Transverse colon (tissue), 3 donors: ENCODE measurements at regions not wholly inside any gene's neighbourhood (a gene's known extent, or its start where the extent isn't known, plus 50 kb on each side); places are given as distances from the start of the nearest gene placed in this dataset.

Source experiments
- CTCF ChIP-seq, 5 experiments: fragments of 200-600 bp in 3 of 5; fragments of 450-650 bp in 2 of 5; sonication (generic) in 3 of 5; IDR thresholded peaks; 1 replicate in 2 of 5; 2 replicates in 3 of 5; pipeline ENCODE4 v1.5.1; 2016 to 2017; ENCODE audit warnings: antibody characterized with exemption in 5 of 5, inconsistent platforms in 3 of 5, mild to moderate bottlenecking in 2 of 5, moderate library complexity in 1 of 5
- EP300 ChIP-seq: sonication (generic); formaldehyde crosslinking; IDR thresholded peaks from one replicate; pipeline ENCODE4 v1.6.1; 2017; ENCODE audit warnings: antibody characterized with exemption, low read depth

DNA sequence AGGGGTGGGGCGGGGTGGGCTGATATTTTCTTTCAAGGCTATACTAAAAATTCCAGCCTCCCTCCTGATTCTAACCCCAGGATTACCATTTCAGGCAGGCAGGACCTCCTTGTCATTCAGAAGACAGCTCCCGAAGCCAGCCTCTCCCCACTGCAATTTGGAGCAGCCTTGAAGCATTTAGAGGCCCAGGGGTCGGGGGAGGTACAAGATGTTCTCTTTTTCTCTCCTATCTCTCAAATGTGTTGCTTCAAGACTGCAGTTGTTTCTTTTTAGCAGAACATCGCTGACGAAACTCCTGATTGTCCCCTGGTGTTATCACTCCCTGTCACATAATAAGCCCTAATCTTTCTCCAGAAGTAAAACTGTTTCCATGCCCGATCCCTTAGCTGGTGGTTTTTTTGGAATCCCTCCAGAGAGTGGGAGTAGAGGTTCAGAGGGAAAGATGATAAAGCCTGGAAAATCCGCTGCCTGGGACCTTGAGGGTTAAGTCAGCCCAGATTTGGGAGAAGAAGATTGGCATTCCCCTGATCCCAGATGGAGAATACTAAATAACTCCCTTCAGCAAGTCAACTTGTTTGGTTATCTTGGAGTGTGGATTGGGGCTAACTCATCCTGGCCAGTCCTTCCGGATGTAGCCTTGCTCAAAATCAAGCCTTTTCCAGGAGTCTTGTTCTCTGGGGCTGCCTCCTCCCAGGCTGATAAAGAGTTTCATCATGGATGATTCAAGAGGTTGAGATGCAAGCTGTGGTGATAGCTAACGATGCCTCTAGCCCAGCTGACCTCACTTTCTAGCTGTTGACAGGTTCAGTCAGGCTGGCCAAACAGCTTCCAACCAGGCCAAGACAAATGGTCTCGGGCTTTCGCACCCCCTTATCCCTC lies 71.3 kb downstream of the SOX9 start:
- no peak for TF ChIP-seq CTCF (IDR thresholded peaks at IDR 0.05)
- no peak for TF ChIP-seq EP300
